Endothelial cell of umbilical vein (primary cell): ENCODE measurements at regions not wholly inside any gene's neighbourhood (a gene's known extent, or its start where the extent isn't known, plus 50 kb on each side); places are given as distances from the start of the nearest gene placed in this dataset.

Experiments
- BruUV-seq: library from RNA; stranded (reverse); fragments of 400-500 nt; replicated peaks from 2 replicates; lab custom pipeline; 2021; lab: Mats Ljungman, UMichigan
- CTCF ChIA-PET: fragments of 300-600, 350-600 bp; sonication (Branson Sonifier 250); formaldehyde crosslinking; loops from one replicate; lab custom pipeline; 2021; ENCODE audit warnings: antibody characterized with exemption, inconsistent platforms; lab: Charles Lee
- POLR2A ChIA-PET: fragments of 300-600, 350-600 bp; sonication (Branson Sonifier 250); formaldehyde crosslinking; loops from one replicate; lab custom pipeline; 2021; ENCODE audit warnings: antibody characterized with exemption, inconsistent platforms; lab: Charles Lee
- DNase-seq: peaks from one replicate; pipeline ENCODE4 v3.0.0-alpha.2; 2011; ENCODE audit warnings: low read depth, low spot score
- FAIRE-seq: peaks from 2 replicates; lab custom pipeline; 2011; peaks lifted over from hg19 to GRCh38; lab: Jason Lieb, UNC
- H2AFZ ChIP-seq: 2 replicates; pipeline ENCODE4 v1.6.0; 2012; ENCODE audit warnings: low read depth, low read length, control low read depth, inconsistent platforms
- H3K27ac ChIP-seq: 2 replicates; pipeline ENCODE4 v1.5.1; 2011; ENCODE audit warnings: low read depth, mild to moderate bottlenecking, control low read depth, low read length, moderate library complexity; ENCODE audit not compliant: insufficient read depth
- H3K27me3 ChIP-seq, 2 experiments: 2 replicates each; pipeline versions ENCODE4 v1.6.0 to v1.6.1; 2011; ENCODE audit warnings: low read length in 2 of 2, mixed read lengths in 1 of 2; ENCODE audit not compliant: control insufficient read depth in 2 of 2, insufficient read depth in 2 of 2
- H3K36me3 ChIP-seq, 2 experiments: 2 replicates in 1 of 2; 3 replicates in 1 of 2; pipeline ENCODE4 v1.5.1; 2011; ENCODE audit warnings: low read length in 2 of 2, mild to moderate bottlenecking in 1 of 2, moderate library complexity in 1 of 2; ENCODE audit not compliant: control insufficient read depth in 2 of 2, insufficient read depth in 2 of 2; ENCODE audit errors: extremely low read depth in 1 of 2
- H3K4me1 ChIP-seq: 3 replicates; pipeline ENCODE4 v1.5.1; 2011; ENCODE audit warnings: mild to moderate bottlenecking, low read length; ENCODE audit not compliant: control insufficient read depth, insufficient read depth; ENCODE audit errors: extremely low read depth
- H3K4me2 ChIP-seq: 2 replicates; pipeline ENCODE4 v1.6.1; 2011; ENCODE audit warnings: low read length, control low read depth, mixed read lengths; ENCODE audit not compliant: insufficient read depth
- H3K4me3 ChIP-seq, 3 experiments: fragments of 200-600 bp in 1 of 3; sonication (generic), shearing (Covaris generic) in 1 of 3; replicated peaks in 1 of 3; 2 replicates each; pipeline ENCODE4 v1.5.1; 2011 to 2016; ENCODE audit warnings: control low read depth in 3 of 3, low read length in 3 of 3, mild to moderate bottlenecking in 2 of 3, inconsistent platforms in 1 of 3, low read depth in 1 of 3, moderate library complexity in 1 of 3; ENCODE audit not compliant: insufficient read depth in 1 of 3
- H3K79me2 ChIP-seq: 2 replicates; pipeline ENCODE4 v1.6.0; 2012; ENCODE audit warnings: low read length, inconsistent platforms; ENCODE audit not compliant: control insufficient read depth, insufficient read depth
- H3K9ac ChIP-seq: replicated peaks from 2 replicates; pipeline ENCODE3; 2011; ENCODE audit warnings: low read length, control low read depth; ENCODE audit not compliant: insufficient read depth; ENCODE audit errors: extremely low read depth
- H3K9me1 ChIP-seq: replicated peaks from 3 replicates; pipeline ENCODE4 v1.6.0; 2011; ENCODE audit warnings: mild to moderate bottlenecking, low read length; ENCODE audit not compliant: control insufficient read depth, insufficient read depth; ENCODE audit errors: extremely low read depth
- H3K9me3 ChIP-seq: replicated peaks from 2 replicates; pipeline ENCODE4 v1.5.1; 2012; ENCODE audit warnings: low read length, inconsistent platforms; ENCODE audit not compliant: control insufficient read depth, insufficient read depth
- H4K20me1 ChIP-seq: replicated peaks from 2 replicates; pipeline ENCODE3; 2011; ENCODE audit warnings: mild to moderate bottlenecking, low read length; ENCODE audit not compliant: control insufficient read depth, insufficient read depth; ENCODE audit errors: extremely low read depth
- EZH2 ChIP-seq: IDR thresholded peaks from 2 replicates; pipeline ENCODE4 v1.6.1; 2012; ENCODE audit warnings: borderline replicate concordance, low read depth, mild to moderate bottlenecking, moderate library complexity, low read length, inconsistent platforms; ENCODE audit not compliant: severe bottlenecking
- FOS ChIP-seq: IDR thresholded peaks from 2 replicates; pipeline ENCODE4 v1.6.1; 2011; ENCODE audit warnings: mild to moderate bottlenecking, low read length, moderate library complexity, borderline replicate concordance; ENCODE audit not compliant: insufficient read depth
- GATA2 ChIP-seq: IDR thresholded peaks from 2 replicates; pipeline ENCODE4 v1.7.0; 2011; ENCODE audit warnings: low read depth, mild to moderate bottlenecking, moderate library complexity, mixed read lengths, low read length; ENCODE audit not compliant: insufficient read length, insufficient read depth
- JUN ChIP-seq: IDR thresholded peaks from 2 replicates; pipeline ENCODE4 v1.6.1; 2011; ENCODE audit warnings: borderline replicate concordance, low read depth; ENCODE audit not compliant: insufficient read length, insufficient read depth
- MYC ChIP-seq: IDR thresholded peaks from one replicate; pipeline ENCODE4 v1.6.1; 2011; ENCODE audit warnings: mild to moderate bottlenecking, low read depth, low read length
- POLR2A ChIP-seq: IDR thresholded peaks from 2 replicates; pipeline ENCODE4 v1.6.1; 2012; ENCODE audit warnings: low read depth, mild to moderate bottlenecking, control low read depth, low read length
- POLR2AphosphoS5 ChIP-seq: IDR thresholded peaks from 2 replicates; pipeline ENCODE4 v1.6.1; 2012; ENCODE audit warnings: low read depth, mild to moderate bottlenecking, control low read depth, low read length, moderate library complexity; ENCODE audit not compliant: insufficient read depth
- dilution Hi-C: fragments of 300-500 bp; cut with MboI; formaldehyde crosslinking; loops from one replicate; pipeline ENCODE4 v1.15.0; 2019; ENCODE audit warnings: low sequenced_read_pairs; ENCODE audit not compliant: extremely low pct_ligation_motif_present
- intact Hi-C: fragments of 100-400 bp; cut with micrococcal nuclease; formaldehyde crosslinking; loops from one replicate; pipeline ENCODE4 v1.10.0; 2022
- TF ChIP-seq, protein P1 (sequence below), 2 donors: IDR thresholded peaks; 1 replicate in 1 of 2; 2 replicates in 1 of 2; pipeline ENCODE4 v1.5.1; 2011; ENCODE audit warnings: low read length in 2 of 2, mild to moderate bottlenecking in 2 of 2, moderate library complexity in 2 of 2, control low read depth in 1 of 2, inconsistent platforms in 1 of 2, low read depth in 1 of 2; ENCODE audit not compliant: insufficient read depth in 1 of 2; ENCODE audit errors: extremely low read depth in 1 of 2
- TF ChIP-seq, protein P2 (sequence below): IDR thresholded peaks from 2 replicates; pipeline ENCODE4 v1.6.1; 2011; ENCODE audit not compliant: insufficient read depth, insufficient read length

DNA sequence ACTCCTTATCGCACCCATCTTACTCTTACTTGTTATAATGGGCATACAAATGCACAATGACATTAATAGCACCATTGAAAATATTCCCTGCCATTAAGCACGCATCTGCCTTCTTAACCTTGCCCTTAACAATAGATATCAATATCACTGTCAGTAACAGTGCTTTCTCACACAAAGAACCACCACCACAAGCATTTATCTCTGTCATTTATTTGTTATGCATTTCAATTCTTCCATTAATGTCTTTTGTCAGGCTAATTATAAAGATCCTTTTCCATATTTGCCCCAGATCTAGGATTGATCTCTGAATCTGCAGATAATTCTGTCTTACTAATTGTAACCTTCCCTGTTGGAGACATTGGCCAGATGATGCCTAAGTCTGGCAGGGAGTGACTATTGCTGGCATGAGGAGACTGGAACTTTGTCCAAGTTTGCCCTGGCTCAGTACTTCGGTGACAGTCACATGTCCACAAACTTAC lies 419.6 kb upstream of the TGFBR2 start:
- ChIA-PET CTCF (interaction anchor here (2.3 kb wide), 2 partner anchors 12 kb away, joined by 10 to 22 read pairs; no protein-coding TSS in a partner anchor), POLR2A (no interaction called here)
- H3K4me2 ChIP-seq = no peak overlapping the region
- intact Hi-C loops = no loop called here
- H3K36me3 ChIP-seq = no peaks in the 10 kb centered on the region
- no peak overlapping the region for H2AFZ ChIP-seq
- TF ChIP-seq MYC = no peak
- TF ChIP-seq JUN = no peak
- no peak for TF ChIP-seq EZH2
- TF ChIP-seq, protein P1, sequence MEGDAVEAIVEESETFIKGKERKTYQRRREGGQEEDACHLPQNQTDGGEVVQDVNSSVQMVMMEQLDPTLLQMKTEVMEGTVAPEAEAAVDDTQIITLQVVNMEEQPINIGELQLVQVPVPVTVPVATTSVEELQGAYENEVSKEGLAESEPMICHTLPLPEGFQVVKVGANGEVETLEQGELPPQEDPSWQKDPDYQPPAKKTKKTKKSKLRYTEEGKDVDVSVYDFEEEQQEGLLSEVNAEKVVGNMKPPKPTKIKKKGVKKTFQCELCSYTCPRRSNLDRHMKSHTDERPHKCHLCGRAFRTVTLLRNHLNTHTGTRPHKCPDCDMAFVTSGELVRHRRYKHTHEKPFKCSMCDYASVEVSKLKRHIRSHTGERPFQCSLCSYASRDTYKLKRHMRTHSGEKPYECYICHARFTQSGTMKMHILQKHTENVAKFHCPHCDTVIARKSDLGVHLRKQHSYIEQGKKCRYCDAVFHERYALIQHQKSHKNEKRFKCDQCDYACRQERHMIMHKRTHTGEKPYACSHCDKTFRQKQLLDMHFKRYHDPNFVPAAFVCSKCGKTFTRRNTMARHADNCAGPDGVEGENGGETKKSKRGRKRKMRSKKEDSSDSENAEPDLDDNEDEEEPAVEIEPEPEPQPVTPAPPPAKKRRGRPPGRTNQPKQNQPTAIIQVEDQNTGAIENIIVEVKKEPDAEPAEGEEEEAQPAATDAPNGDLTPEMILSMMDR (IDR thresholded peaks at IDR 0.05; ENCODE audit: extremely low read depth in 1 of 2, insufficient read depth in 1 of 2, low read depth in 1 of 2, low read length in 2 of 2) = no peak
- TF ChIP-seq GATA2 = no peak
- TF ChIP-seq POLR2A = no peak
- TF ChIP-seq, protein P2, sequence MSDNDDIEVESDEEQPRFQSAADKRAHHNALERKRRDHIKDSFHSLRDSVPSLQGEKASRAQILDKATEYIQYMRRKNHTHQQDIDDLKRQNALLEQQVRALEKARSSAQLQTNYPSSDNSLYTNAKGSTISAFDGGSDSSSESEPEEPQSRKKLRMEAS = no peak
- no peak for TF ChIP-seq FOS
- TF ChIP-seq POLR2AphosphoS5 = no peak
- H3K9me3 ChIP-seq = no peaks in the 10 kb centered on the region
- H3K9me1 ChIP-seq = no peaks in the 10 kb centered on the region
- H3K4me1 ChIP-seq = peaks cover 3% of the 10 kb centered on the region
- no peak overlapping the region for H3K27ac ChIP-seq
- H3K9ac ChIP-seq = no peak overlapping the region
- no TSS peak for BruUV-seq
- DNase-seq = no peak
- peaks cover 2 to 10% of the 10 kb centered on the region in 2 experiments for H3K27me3 ChIP-seq
- H3K4me3 ChIP-seq = no peak overlapping the region
- dilution Hi-C loops = no loop called here
- FAIRE-seq = no peak
- no peaks in the 10 kb centered on the region for H4K20me1 ChIP-seq
- no peaks in the 10 kb centered on the region for H3K79me2 ChIP-seq
